Gastrocnemius medialis (tissue), 4 donors: ENCODE measurements at regions not wholly inside any gene's neighbourhood (a gene's known extent, or its start where the extent isn't known, plus 50 kb on each side); places are given as distances from the start of the nearest gene placed in this dataset.

Experiments used
- POLR2A ChIP-seq, 2 donors: fragments of 450-650 bp; IDR thresholded peaks; one replicate each; pipeline ENCODE4 v1.6.1; 2017; ENCODE audit warnings: antibody characterized with exemption in 2 of 2, mild to moderate bottlenecking in 2 of 2, moderate library complexity in 2 of 2
- TF ChIP-seq, protein P1 (sequence below), 5 experiments: fragments of 450-650 bp in 3 of 5; fragments of 200-600 bp in 2 of 5; sonication (generic) in 2 of 5; IDR thresholded peaks in 4 of 5; conservative IDR thresholded peaks in 1 of 5; 1 replicate in 4 of 5; 2 replicates in 1 of 5; pipeline ENCODE4 v1.5.1; 2016 to 2019; ENCODE audit warnings: antibody characterized with exemption in 5 of 5, mild to moderate bottlenecking in 3 of 5, moderate library complexity in 3 of 5

DNA sequence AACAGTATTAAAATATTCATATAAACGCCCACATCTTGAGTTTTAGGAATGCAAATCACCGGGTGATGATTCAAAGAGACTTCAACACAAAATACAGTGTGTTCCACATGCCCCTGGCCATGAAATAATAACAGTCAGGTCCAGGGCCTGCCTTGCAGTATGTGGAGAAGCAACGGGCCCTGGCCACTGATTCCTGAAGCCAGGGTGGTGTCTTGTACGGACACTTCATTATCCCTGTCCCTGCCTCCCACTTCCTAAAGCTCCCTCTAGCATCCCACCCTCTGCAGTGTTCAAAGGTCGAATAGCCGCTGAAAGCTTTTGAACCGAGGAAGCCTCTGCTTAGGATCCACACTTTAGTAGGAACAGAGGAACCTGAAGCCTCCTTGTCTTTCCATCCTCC lies 50.4 kb upstream of the PCSK6 start:
- TF ChIP-seq, protein P1, sequence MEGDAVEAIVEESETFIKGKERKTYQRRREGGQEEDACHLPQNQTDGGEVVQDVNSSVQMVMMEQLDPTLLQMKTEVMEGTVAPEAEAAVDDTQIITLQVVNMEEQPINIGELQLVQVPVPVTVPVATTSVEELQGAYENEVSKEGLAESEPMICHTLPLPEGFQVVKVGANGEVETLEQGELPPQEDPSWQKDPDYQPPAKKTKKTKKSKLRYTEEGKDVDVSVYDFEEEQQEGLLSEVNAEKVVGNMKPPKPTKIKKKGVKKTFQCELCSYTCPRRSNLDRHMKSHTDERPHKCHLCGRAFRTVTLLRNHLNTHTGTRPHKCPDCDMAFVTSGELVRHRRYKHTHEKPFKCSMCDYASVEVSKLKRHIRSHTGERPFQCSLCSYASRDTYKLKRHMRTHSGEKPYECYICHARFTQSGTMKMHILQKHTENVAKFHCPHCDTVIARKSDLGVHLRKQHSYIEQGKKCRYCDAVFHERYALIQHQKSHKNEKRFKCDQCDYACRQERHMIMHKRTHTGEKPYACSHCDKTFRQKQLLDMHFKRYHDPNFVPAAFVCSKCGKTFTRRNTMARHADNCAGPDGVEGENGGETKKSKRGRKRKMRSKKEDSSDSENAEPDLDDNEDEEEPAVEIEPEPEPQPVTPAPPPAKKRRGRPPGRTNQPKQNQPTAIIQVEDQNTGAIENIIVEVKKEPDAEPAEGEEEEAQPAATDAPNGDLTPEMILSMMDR (IDR thresholded peaks at IDR 0.05 in 4 of 5, conservative IDR thresholded peaks at IDR 0.05 in 1 of 5), result no peak
- TF ChIP-seq POLR2A (IDR thresholded peaks at IDR 0.05), result no peak
